Epithelial cell of esophagus (primary cell): ENCODE measurements at regions not wholly inside any gene's neighbourhood (a gene's known extent, or its start where the extent isn't known, plus 50 kb on each side); places are given as distances from the start of the nearest gene placed in this dataset.

Source experiments
- DNase-seq: peaks from one replicate; pipeline ENCODE4 v3.0.0; 2010; ENCODE audit warnings: low read depth
- H3K4me3 ChIP-seq: 2 replicates; pipeline ENCODE4 v1.5.1; 2011; ENCODE audit warnings: mild to moderate bottlenecking, low read length, control low read depth
- CTCF ChIP-seq: IDR thresholded peaks from 2 replicates; pipeline ENCODE4 v1.5.1; 2011; ENCODE audit warnings: low read depth, mild to moderate bottlenecking, low read length, control low read depth, inconsistent platforms; ENCODE audit not compliant: insufficient read depth; ENCODE audit errors: missing control alignments

- no peak for DNase-seq
- H3K4me3 ChIP-seq: no peak overlapping the region
- TF ChIP-seq CTCF: no peak
Observed at GRCh38 chr3:76942101-76942500, 97.8 kb upstream of the ROBO2 start.

GRCh38 chr3:76943058-76943457 lies 96.8 kb upstream of the ROBO2 start:
- no peak overlapping the region for H3K4me3 ChIP-seq

GRCh38 chr3:76943671-76944070 lies 96.2 kb upstream of the ROBO2 start:
- TF ChIP-seq CTCF: no peak
- H3K4me3 ChIP-seq: no peak overlapping the region
- DNase-seq: peak; percentile 33

More at GRCh38 chr3:76943058-76943457, 96.8 kb upstream of the ROBO2 start:
- TF ChIP-seq CTCF: no peak
- no peak for DNase-seq

GRCh38 chr3:76949033-76949432 lies 90.9 kb upstream of the ROBO2 start:
- no peak overlapping the region for H3K4me3 ChIP-seq
- no peak for TF ChIP-seq CTCF
- no peak for DNase-seq

- TF ChIP-seq CTCF: no peak
Observed at GRCh38 chr3:76949462-76949861, 90.4 kb upstream of the ROBO2 start.

GRCh38 chr3:76950590-76950989 lies 89.3 kb upstream of the ROBO2 start:
- no peak for TF ChIP-seq CTCF
- no peak overlapping the region for H3K4me3 ChIP-seq
- DNase-seq: no peak

More at GRCh38 chr3:76949462-76949861, 90.4 kb upstream of the ROBO2 start:
- H3K4me3 ChIP-seq: no peak overlapping the region
- DNase-seq: no peak

- no peak for TF ChIP-seq CTCF
- H3K4me3 ChIP-seq: no peak overlapping the region
- DNase-seq: no peak
Observed at GRCh38 chr3:76954412-76954811, 85.5 kb upstream of the ROBO2 start.
